NCI-H510A (cell line): ENCODE measurements at regions not wholly inside any gene's neighbourhood (a gene's known extent, or its start where the extent isn't known, plus 50 kb on each side); places are given as distances from the start of the nearest gene placed in this dataset.

Experiments used
- DNase-seq: peaks from one replicate; lab custom pipeline; 2025; lab: John Stamatoyannopoulos, UW

- no peak for DNase-seq
These were observed 77.1 kb downstream of the FBXO5 start for GRCh38 chr6:152905551-152906299.

GRCh38 chr6:152909241-152909640 lies 73.6 kb downstream of the FBXO5 start:
- no peak for DNase-seq

GRCh38 chr6:152916035-152916434 lies 66.8 kb downstream of the FBXO5 start:
- DNase-seq: no peak

GRCh38 chr6:152918991-152919390 lies 63.9 kb downstream of the FBXO5 start:
- no peak for DNase-seq

GRCh38 chr6:152920016-152920415 lies 62.8 kb downstream of the FBXO5 start:
- DNase-seq: no peak
